Omental fat pad (tissue), 3 donors: ENCODE measurements at regions not wholly inside any gene's neighbourhood (a gene's known extent, or its start where the extent isn't known, plus 50 kb on each side); places are given as distances from the start of the nearest gene placed in this dataset.

Source experiments
- ATAC-seq: fragments of 150-250 bp; one replicate; pipeline ENCODE4 v1.9.1; 2016; ENCODE audit warnings: mild to moderate bottlenecking, moderate library complexity; ENCODE audit not compliant: low FRiP score
- DNase-seq: peaks from one replicate; pipeline ENCODE4 v3.0.0-alpha.2; 2019; ENCODE audit warnings: low spot score
- TF ChIP-seq, protein P1 (sequence below), 3 donors: fragments of 450-650 bp; IDR thresholded peaks; one replicate each; pipeline ENCODE4 v1.5.1; 2016 to 2017; ENCODE audit warnings: antibody characterized with exemption in 3 of 3, mild to moderate bottlenecking in 3 of 3, moderate library complexity in 2 of 3

DNA sequence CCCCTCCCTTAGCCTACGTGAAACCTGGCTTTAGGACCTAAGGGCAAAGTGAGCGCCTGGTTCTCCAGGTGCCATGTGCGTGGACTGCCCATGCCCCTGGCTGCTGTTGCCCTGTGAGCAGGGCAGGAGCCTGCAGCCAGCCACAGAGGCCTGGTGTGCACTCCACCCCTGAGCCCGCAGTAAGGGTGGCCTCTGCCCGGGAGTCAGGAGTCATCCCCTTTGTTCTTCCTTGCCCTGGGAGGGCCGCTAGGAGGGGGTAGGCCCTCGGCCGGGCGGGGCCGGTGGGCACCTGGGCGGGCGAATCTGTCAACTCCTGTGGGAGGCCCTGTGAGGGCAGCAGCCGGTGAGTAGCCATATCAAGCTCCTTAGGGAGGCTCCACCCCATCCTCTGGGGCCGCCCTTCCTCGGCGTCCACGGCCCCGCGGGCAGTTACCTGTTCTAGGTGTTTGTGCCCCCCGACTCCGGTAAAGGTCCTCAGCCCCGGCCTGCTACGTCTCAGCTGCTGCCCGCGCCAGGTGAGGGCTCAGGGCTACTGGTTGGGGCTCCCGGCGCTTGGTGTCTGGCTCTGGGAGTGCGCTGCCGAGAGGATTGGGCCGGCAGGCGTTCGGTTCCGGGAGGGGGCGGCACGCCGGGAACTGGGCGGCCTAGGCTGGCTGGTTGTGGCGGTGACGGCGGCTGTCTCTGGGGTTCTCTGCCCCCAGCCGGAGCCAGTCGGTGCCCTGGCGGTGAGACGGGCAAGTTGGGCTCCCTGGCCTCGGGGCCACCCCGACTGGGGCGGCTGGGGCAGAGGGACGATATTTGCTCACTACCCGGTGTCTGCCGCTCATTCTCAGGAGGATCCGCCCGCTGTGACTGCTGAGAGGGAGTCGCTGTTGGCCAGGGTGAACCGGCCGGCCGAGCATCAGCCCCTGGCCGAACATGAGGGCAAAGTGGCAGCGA lies 1060.2 kb downstream of the TECRL start:
- ATAC-seq = peak; percentile 23
- DNase-seq = no peak
- TF ChIP-seq, protein P1, sequence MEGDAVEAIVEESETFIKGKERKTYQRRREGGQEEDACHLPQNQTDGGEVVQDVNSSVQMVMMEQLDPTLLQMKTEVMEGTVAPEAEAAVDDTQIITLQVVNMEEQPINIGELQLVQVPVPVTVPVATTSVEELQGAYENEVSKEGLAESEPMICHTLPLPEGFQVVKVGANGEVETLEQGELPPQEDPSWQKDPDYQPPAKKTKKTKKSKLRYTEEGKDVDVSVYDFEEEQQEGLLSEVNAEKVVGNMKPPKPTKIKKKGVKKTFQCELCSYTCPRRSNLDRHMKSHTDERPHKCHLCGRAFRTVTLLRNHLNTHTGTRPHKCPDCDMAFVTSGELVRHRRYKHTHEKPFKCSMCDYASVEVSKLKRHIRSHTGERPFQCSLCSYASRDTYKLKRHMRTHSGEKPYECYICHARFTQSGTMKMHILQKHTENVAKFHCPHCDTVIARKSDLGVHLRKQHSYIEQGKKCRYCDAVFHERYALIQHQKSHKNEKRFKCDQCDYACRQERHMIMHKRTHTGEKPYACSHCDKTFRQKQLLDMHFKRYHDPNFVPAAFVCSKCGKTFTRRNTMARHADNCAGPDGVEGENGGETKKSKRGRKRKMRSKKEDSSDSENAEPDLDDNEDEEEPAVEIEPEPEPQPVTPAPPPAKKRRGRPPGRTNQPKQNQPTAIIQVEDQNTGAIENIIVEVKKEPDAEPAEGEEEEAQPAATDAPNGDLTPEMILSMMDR (IDR thresholded peaks at IDR 0.05) = no peak

DNA sequence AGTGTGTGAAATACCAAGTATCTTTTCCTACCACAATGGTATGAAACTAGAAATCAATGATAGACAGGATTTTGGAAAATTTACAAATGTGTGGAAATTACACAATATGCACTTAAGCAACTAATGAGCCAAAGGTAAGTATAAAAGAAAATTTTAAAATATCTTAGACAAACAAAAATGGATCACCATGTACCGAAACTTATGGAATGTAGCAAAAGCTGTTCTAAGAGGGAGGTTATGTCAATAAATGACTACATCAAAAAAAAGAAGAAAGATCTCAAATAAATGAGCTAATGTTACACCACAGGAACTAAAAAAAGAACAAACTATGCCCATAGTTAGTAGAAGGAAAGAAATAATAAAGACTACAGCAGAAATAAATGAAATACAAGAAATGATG lies 1084.1 kb downstream of the TECRL start:
- DNase-seq (no peak), ATAC-seq (no peak)
- TF ChIP-seq, protein P1 (IDR thresholded peaks at IDR 0.05) = no peak

DNA sequence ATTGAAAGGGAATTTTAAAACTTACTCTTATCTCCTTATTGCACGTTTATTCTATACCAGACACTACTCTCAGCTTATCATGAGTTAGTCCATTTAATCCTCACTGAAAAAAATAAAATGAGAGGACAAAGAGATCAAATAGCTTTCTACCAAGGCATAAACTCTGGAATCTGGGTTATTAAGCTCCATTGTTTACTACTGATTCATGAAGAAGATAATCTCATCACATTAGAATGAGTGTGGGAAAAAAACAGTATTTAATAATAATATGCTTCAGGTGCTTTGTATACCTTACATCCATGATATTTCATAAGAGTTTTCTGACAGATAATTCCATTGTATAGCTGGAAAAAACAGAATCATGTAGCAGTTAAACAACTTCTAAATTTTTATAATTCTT lies 1092.6 kb downstream of the TECRL start:
- TF ChIP-seq, protein P1 (IDR thresholded peaks at IDR 0.05) = no peak
- no peak for ATAC-seq
- no peak for DNase-seq

DNA sequence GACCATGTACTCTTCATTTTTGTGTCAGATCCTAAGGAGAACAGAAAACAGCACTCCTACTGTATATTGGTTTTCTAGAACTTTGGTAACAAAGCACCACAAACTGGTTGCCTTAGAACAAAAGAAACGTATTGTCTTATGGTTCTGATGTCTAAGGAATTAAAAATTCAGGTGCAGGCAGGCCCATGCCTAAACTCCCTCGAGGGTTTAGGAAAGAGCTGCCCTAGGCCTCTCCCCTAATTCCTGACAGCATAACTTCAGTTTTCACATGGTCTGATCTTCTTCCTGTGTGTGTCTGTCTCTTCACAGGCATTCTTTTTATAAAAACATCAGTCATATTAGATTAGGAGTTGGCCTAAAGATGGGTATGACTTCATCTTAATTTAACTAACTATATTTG lies 1093.6 kb downstream of the TECRL start:
- ATAC-seq = no peak
- TF ChIP-seq, protein P1 (IDR thresholded peaks at IDR 0.05) = no peak

DNA sequence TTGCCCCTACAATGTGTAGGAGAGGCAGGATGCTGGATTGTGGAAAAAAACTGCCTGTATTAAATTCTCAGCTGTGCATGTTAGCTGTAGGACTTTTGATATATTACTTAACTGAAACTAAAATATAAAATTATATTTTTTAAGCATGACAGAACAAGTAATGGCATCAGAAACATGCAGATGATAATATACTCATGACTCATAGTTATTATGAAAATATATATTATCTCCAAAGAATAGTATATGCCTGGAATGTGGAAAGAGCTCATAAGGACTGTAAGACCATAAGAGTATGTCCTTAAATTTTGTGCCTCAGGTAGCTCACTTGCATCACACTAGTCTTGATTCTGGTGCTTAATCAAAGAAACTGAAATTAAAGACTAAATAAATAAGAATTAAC lies 1100.6 kb downstream of the TECRL start:
- DNase-seq (no peak), ATAC-seq (no peak)
- TF ChIP-seq, protein P1 (IDR thresholded peaks at IDR 0.05) = no peak

More for the DNA sequence above, 1093.6 kb downstream of the TECRL start:
- no peak for DNase-seq

DNA sequence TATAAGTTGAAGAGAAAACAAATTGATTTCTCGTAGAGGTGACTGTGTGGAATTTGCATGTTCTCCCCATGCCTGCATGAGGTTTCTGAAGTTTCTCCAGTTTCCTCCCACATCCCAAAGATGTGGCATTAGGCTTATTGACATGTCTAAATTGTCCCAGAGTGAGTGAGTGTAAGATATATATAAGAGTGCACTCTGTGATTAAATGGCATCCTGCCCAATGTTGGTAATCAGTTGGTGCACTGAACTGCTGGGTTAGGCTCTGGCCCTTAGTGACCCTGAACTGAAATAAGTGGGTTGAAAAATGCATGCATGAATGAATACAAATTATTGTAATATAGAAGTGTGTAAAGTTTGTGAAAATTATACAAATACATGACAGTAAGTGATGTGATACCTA lies 1106.5 kb downstream of the TECRL start:
- TF ChIP-seq, protein P1 (IDR thresholded peaks at IDR 0.05) = no peak
- ATAC-seq = no peak
- DNase-seq = no peak

DNA sequence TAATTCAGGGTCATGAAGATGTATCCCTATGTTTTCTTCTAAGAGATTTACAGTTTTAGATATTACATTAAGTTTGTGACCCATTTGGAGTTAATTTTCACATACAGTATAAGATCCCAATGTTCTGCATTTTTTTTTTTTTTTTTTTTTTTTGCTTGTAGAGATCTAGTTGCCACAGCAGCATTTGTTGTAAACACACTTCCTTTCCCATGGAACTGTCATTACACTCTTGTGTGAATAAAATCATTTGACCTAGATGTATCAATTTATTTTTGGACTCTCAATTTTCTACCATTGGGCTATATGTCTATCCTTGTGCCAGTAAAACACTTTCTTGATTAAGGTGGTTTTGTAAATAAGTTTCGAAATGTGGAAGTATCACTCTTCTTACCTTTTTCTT lies 1107.2 kb downstream of the TECRL start:
- ATAC-seq = no peak
- DNase-seq = no peak
- TF ChIP-seq, protein P1 (IDR thresholded peaks at IDR 0.05) = no peak
